HEK293T (cell line): ENCODE measurements at regions not wholly inside any gene's neighbourhood (a gene's known extent, or its start where the extent isn't known, plus 50 kb on each side); places are given as distances from the start of the nearest gene placed in this dataset.

Source experiments
- ELF4 ChIP-seq: fragments of 450-650 bp; IDR thresholded peaks from 2 replicates; pipeline ENCODE4 v1.6.1; 2017; ENCODE audit warnings: antibody characterized with exemption
- FOXK2 ChIP-seq: fragments of 450-650 bp; IDR thresholded peaks from 2 replicates; pipeline ENCODE4 v1.6.1; 2016; ENCODE audit warnings: mild to moderate bottlenecking
- SUZ12 ChIP-seq: fragments of 450-650 bp; IDR thresholded peaks from 2 replicates; pipeline ENCODE4 v1.6.1; 2016; ENCODE audit warnings: mild to moderate bottlenecking

DNA sequence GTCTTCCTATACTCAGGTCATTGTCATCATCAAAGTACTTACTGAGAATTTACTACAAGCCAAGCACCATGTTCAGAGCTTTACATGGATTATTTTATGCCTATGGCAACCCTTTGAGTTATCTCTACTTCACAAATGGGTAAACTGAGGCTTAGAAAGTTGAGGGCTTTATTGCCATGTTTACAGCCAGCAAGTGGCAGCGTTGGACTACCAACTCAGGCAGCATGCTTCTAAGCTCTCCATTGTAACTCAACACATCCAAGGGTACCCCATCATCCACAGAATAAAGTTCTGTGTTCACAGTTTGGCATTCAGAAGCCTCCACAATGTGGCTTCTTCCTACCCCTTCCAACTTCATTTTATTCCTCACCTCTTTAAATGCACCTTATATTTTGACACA, 422.6 kb upstream of the GRIA1 start:
- TF ChIP-seq SUZ12 (no peak), ELF4 (no peak), FOXK2 (no peak)
